ENCODE measurements at regions not wholly inside any gene's neighbourhood (a gene's known extent, or its start where the extent isn't known, plus 50 kb on each side); places are given as distances from the start of the nearest gene placed in this dataset.

GRCh38 chr16:86966777-86967176 lies 350.4 kb downstream of the C16orf95 start:
- DNase-seq (ENCODE audit: low read depth), result no peak
- no peak overlapping the region for H3K4me3 ChIP-seq (ENCODE audit: control insufficient read depth, low read depth, low read length)
- no peak for TF ChIP-seq CTCF (conservative IDR thresholded peaks at IDR 0.05; ENCODE audit: control insufficient read depth, insufficient read depth, low read depth, low read length)

- DNase-seq (ENCODE audit: low read depth), result no peak
- no peak for TF ChIP-seq CTCF (conservative IDR thresholded peaks at IDR 0.05; ENCODE audit: control insufficient read depth, insufficient read depth, low read depth, low read length)
- H3K4me3 ChIP-seq (ENCODE audit: control insufficient read depth, low read depth, low read length), result no peak overlapping the region
These were observed 348.3 kb downstream of the C16orf95 start for GRCh38 chr16:86968866-86969265.

GRCh38 chr16:86969716-86970115 lies 347.5 kb downstream of the C16orf95 start:
- DNase-seq (ENCODE audit: low read depth), result no peak
- H3K4me3 ChIP-seq (ENCODE audit: control insufficient read depth, low read depth, low read length), result no peak overlapping the region
- TF ChIP-seq CTCF (conservative IDR thresholded peaks at IDR 0.05; ENCODE audit: control insufficient read depth, insufficient read depth, low read depth, low read length), result no peak

- TF ChIP-seq CTCF (conservative IDR thresholded peaks at IDR 0.05; ENCODE audit: control insufficient read depth, insufficient read depth, low read depth, low read length), result no peak
- no peak for DNase-seq (ENCODE audit: low read depth)
- H3K4me3 ChIP-seq (ENCODE audit: control insufficient read depth, low read depth, low read length), result no peak overlapping the region
These were observed 346.9 kb downstream of the C16orf95 start for GRCh38 chr16:86970279-86970678.

- no peak for DNase-seq (ENCODE audit: low read depth)
- no peak overlapping the region for H3K4me3 ChIP-seq (ENCODE audit: control insufficient read depth, low read depth, low read length)
- no peak for TF ChIP-seq CTCF (conservative IDR thresholded peaks at IDR 0.05; ENCODE audit: control insufficient read depth, insufficient read depth, low read depth, low read length)
These were observed 346.5 kb downstream of the C16orf95 start for GRCh38 chr16:86970726-86971125.

- no peak for DNase-seq (ENCODE audit: low read depth)
- no peak for TF ChIP-seq CTCF (conservative IDR thresholded peaks at IDR 0.05; ENCODE audit: control insufficient read depth, insufficient read depth, low read depth, low read length)
- H3K4me3 ChIP-seq (ENCODE audit: control insufficient read depth, low read depth, low read length), result no peak overlapping the region
These were observed 345.9 kb downstream of the C16orf95 start for GRCh38 chr16:86971251-86971650.

- TF ChIP-seq CTCF (conservative IDR thresholded peaks at IDR 0.05; ENCODE audit: control insufficient read depth, insufficient read depth, low read depth, low read length), result no peak
- DNase-seq (ENCODE audit: low read depth), result no peak
- H3K4me3 ChIP-seq (ENCODE audit: control insufficient read depth, low read depth, low read length), result no peak overlapping the region
These were observed 343.1 kb downstream of the C16orf95 start for GRCh38 chr16:86974120-86974519.

Data from fibroblast of mammary gland (primary cell).